ENCODE measurements at regions not wholly inside any gene's neighbourhood (a gene's known extent, or its start where the extent isn't known, plus 50 kb on each side); places are given as distances from the start of the nearest gene placed in this dataset.

GRCh38 chr2:221924576-221924975 lies 352.5 kb upstream of the EPHA4 start:
- H4K20me1 ChIP-seq (ENCODE audit: insufficient read depth, low read length), result no peaks in the 10 kb centered on the region
- no peaks in the 10 kb centered on the region for H3K9me3 ChIP-seq (ENCODE audit: insufficient read depth, low read length)
- H3K4me1 ChIP-seq (ENCODE audit: low read length), result no peaks in the 10 kb centered on the region
- no peaks in the 10 kb centered on the region for H3K27me3 ChIP-seq (ENCODE audit: low read depth, low read length)
- H3K4me2 ChIP-seq (ENCODE audit: low read length), result no peak overlapping the region
- no peaks in the 10 kb centered on the region for H3K79me2 ChIP-seq (ENCODE audit: low read length)
- no peak overlapping the region for H3K9ac ChIP-seq (ENCODE audit: low read length)
- no peaks in the 10 kb centered on the region for H3K36me3 ChIP-seq (replicated peaks; ENCODE audit: low read depth, low read length)
- TF ChIP-seq EZH2phosphoT487 (IDR thresholded peaks at IDR 0.05; ENCODE audit: low read depth) (no peak), CTCF (IDR thresholded peaks at IDR 0.05; ENCODE audit: low read depth, low read length) (no peak)
- H3K27ac ChIP-seq (ENCODE audit: low read length), result no peak overlapping the region
- H2AFZ ChIP-seq (ENCODE audit: low read depth, low read length), result no peak overlapping the region
- H3K4me3 ChIP-seq (ENCODE audit: low read length), result no peak overlapping the region

GRCh38 chr2:221915926-221916325 lies 343.8 kb upstream of the EPHA4 start:
- Histone ChIP-seq H3K4me1 (ENCODE audit: low read length) (0 out of 2 replicates have a peak, but pooled peaks cover 4% of the 10 kb centered on the region), H3K9me3 (ENCODE audit: insufficient read depth, low read length) (no peaks in the 10 kb centered on the region), H3K9ac (ENCODE audit: low read length) (no peak overlapping the region), H3K27me3 (ENCODE audit: low read depth, low read length) (no peaks in the 10 kb centered on the region), H2AFZ (ENCODE audit: low read depth, low read length) (no peak overlapping the region), H3K79me2 (ENCODE audit: low read length) (no peaks in the 10 kb centered on the region), H3K4me2 (ENCODE audit: low read length) (no peak overlapping the region), H3K36me3 (replicated peaks; ENCODE audit: low read depth, low read length) (no peaks in the 10 kb centered on the region), H4K20me1 (ENCODE audit: insufficient read depth, low read length) (no peaks in the 10 kb centered on the region), H3K4me3 (ENCODE audit: low read length) (no peak overlapping the region), H3K27ac (ENCODE audit: low read length) (no peak overlapping the region)
- no peak for TF ChIP-seq CTCF (IDR thresholded peaks at IDR 0.05; ENCODE audit: low read depth, low read length)
- no peak for TF ChIP-seq EZH2phosphoT487 (IDR thresholded peaks at IDR 0.05; ENCODE audit: low read depth)

GRCh38 chr2:221914334-221914880 lies 342.3 kb upstream of the EPHA4 start:
- H3K9ac ChIP-seq (ENCODE audit: low read length), result no peak overlapping the region
- no peak overlapping the region for H3K27ac ChIP-seq (ENCODE audit: low read length)
- H3K36me3 ChIP-seq (replicated peaks; ENCODE audit: low read depth, low read length), result no peaks in the 10 kb centered on the region
- H3K4me1 ChIP-seq (ENCODE audit: low read length), result 0 out of 2 replicates have a peak, but pooled peaks cover 4% of the 10 kb centered on the region
- no peaks in the 10 kb centered on the region for H3K27me3 ChIP-seq (ENCODE audit: low read depth, low read length)
- no peaks in the 10 kb centered on the region for H3K9me3 ChIP-seq (ENCODE audit: insufficient read depth, low read length)
- no peak overlapping the region for H3K4me2 ChIP-seq (ENCODE audit: low read length)
- no peaks in the 10 kb centered on the region for H3K79me2 ChIP-seq (ENCODE audit: low read length)
- no peak overlapping the region for H3K4me3 ChIP-seq (ENCODE audit: low read length)
- TF ChIP-seq EZH2phosphoT487 (IDR thresholded peaks at IDR 0.05; ENCODE audit: low read depth) (no peak), CTCF (IDR thresholded peaks at IDR 0.05; ENCODE audit: low read depth, low read length) (no peak)
- no peak overlapping the region for H2AFZ ChIP-seq (ENCODE audit: low read depth, low read length)
- H4K20me1 ChIP-seq (ENCODE audit: insufficient read depth, low read length), result no peaks in the 10 kb centered on the region

- Histone ChIP-seq H2AFZ (ENCODE audit: low read depth, low read length) (no peak overlapping the region), H3K4me1 (ENCODE audit: low read length) (no peaks in the 10 kb centered on the region), H3K27me3 (ENCODE audit: low read depth, low read length) (no peaks in the 10 kb centered on the region), H4K20me1 (ENCODE audit: insufficient read depth, low read length) (no peaks in the 10 kb centered on the region), H3K27ac (ENCODE audit: low read length) (no peak overlapping the region), H3K79me2 (ENCODE audit: low read length) (no peaks in the 10 kb centered on the region), H3K9ac (ENCODE audit: low read length) (no peak overlapping the region), H3K4me2 (ENCODE audit: low read length) (no peak overlapping the region), H3K36me3 (replicated peaks; ENCODE audit: low read depth, low read length) (no peaks in the 10 kb centered on the region), H3K4me3 (ENCODE audit: low read length) (no peak overlapping the region), H3K9me3 (ENCODE audit: insufficient read depth, low read length) (no peaks in the 10 kb centered on the region)
- TF ChIP-seq EZH2phosphoT487 (IDR thresholded peaks at IDR 0.05; ENCODE audit: low read depth) (no peak), CTCF (IDR thresholded peaks at IDR 0.05; ENCODE audit: low read depth, low read length) (no peak)
Measured at GRCh38 chr2:221911890-221912289, 339.8 kb upstream of the EPHA4 start.
